HUES64 (cell line): ENCODE measurements at regions not wholly inside any gene's neighbourhood (a gene's known extent, or its start where the extent isn't known, plus 50 kb on each side); places are given as distances from the start of the nearest gene placed in this dataset.

Experiments used
- H3K27ac ChIP-seq: 2 replicates; pipeline ENCODE4 v1.7.0; 2013; ENCODE audit warnings: low read depth, low read length, inconsistent platforms
- H3K27me3 ChIP-seq: 2 replicates; pipeline ENCODE4 v1.6.1; 2013; ENCODE audit warnings: mild to moderate bottlenecking, low read length; ENCODE audit not compliant: insufficient read depth
- H3K36me3 ChIP-seq: 2 replicates; pipeline ENCODE4 v1.6.1; 2013; ENCODE audit warnings: mild to moderate bottlenecking, low read length; ENCODE audit not compliant: insufficient read depth
- H3K4me1 ChIP-seq: 2 replicates; pipeline ENCODE4 v1.6.1; 2013; ENCODE audit warnings: mild to moderate bottlenecking, low read length, moderate library complexity; ENCODE audit not compliant: insufficient read depth
- H3K4me3 ChIP-seq: 2 replicates; pipeline ENCODE4 v1.5.1; 2013; ENCODE audit warnings: mild to moderate bottlenecking, low read length, moderate library complexity
- H3K9ac ChIP-seq: 2 replicates; pipeline ENCODE4 v1.6.1; 2013; ENCODE audit warnings: mild to moderate bottlenecking, low read depth, low read length
- H3K9me3 ChIP-seq: 2 replicates; pipeline ENCODE4 v1.6.1; 2013; ENCODE audit warnings: low read depth, low read length; ENCODE audit not compliant: insufficient read depth
- WGBS: fragments of 150-250, 120-280 bp; methylation state at CpG from one replicate; pipeline ENCODE4 v1.1.7; 2013; ENCODE audit warnings: missing lambda C conversion rate; 5-methylcytosine and 5-hydroxymethylcytosine counted together

DNA sequence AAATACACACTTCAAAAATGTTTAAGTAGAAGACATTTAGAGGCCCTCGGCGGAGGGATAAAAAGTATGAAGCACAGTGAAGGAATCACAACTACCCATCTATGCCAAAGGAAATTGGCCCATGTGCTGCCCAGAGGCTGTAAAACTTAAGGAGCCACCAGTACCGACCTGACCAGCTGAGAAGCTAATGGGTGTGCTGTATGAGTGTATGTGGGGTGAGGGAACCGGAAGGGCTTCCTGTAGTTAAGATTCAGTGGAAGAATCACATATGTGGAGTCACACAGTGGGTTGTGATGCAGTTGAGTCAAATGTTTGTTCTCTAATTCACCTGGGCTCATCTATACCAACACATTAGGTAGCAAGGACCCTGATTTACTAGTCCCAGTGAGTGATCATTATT is 516.0 kb upstream of the IL12A start:
- H3K4me3 ChIP-seq: no peak overlapping the region
- WGBS: 80% methylated on average over 4 of the region's 4 CpGs
- H3K27me3 ChIP-seq: no peaks in the 10 kb centered on the region
- H3K4me1 ChIP-seq: no peaks in the 10 kb centered on the region
- H3K9ac ChIP-seq: no peak overlapping the region
- H3K27ac ChIP-seq: no peak overlapping the region
- H3K9me3 ChIP-seq: no peaks in the 10 kb centered on the region
- no peaks in the 10 kb centered on the region for H3K36me3 ChIP-seq

DNA sequence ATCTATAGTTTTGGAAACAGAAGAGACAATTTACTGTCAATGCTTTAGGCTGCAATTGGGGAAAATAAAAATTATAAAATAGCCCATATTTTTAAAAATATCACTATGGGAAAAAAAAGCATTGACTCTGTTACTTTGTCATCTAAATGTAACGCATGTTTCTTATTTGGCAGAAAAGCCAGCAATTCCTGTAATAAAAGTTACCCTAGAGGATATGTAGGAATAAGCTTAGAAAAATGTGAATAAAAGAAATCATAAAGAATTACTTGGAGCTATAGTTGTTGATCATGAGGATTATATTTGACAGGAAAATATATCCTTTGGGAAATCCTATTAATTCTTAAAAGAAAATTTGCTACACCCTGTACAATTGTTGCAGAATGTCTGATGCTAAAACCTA is 515.4 kb upstream of the IL12A start:
- WGBS: 100% methylated on average over 1 of the region's 1 CpG
- Histone ChIP-seq H3K9me3 (no peaks in the 10 kb centered on the region), H3K4me3 (no peak overlapping the region), H3K27ac (no peak overlapping the region), H3K4me1 (no peaks in the 10 kb centered on the region), H3K9ac (no peak overlapping the region), H3K27me3 (no peaks in the 10 kb centered on the region), H3K36me3 (no peaks in the 10 kb centered on the region)

DNA sequence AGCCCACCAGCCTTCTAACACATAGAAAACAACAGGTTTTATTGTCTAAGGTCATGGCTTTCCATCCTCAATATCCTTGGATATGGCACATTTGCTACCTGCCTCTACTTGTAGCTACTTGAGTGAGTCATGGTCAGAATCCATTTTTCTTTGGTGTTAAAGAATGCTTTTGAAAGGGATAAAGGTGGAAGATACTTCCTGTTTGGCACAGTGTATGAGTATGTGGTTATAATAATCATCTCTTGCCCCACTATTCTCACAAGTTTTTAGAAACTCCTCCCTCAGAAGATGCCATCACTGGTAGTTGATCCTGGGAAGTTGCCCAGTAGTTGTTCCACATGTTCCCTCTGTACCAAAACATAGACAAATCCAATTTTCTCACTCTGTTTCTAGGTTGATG is 508.6 kb upstream of the IL12A start:
- Histone ChIP-seq H3K27me3 (no peaks in the 10 kb centered on the region), H3K4me1 (peaks cover 12% of the 10 kb centered on the region; the same call in 1 of the 2 replicates), H3K4me3 (no peak overlapping the region), H3K9ac (no peak overlapping the region), H3K27ac (no peak overlapping the region), H3K36me3 (no peaks in the 10 kb centered on the region), H3K9me3 (no peaks in the 10 kb centered on the region)

DNA sequence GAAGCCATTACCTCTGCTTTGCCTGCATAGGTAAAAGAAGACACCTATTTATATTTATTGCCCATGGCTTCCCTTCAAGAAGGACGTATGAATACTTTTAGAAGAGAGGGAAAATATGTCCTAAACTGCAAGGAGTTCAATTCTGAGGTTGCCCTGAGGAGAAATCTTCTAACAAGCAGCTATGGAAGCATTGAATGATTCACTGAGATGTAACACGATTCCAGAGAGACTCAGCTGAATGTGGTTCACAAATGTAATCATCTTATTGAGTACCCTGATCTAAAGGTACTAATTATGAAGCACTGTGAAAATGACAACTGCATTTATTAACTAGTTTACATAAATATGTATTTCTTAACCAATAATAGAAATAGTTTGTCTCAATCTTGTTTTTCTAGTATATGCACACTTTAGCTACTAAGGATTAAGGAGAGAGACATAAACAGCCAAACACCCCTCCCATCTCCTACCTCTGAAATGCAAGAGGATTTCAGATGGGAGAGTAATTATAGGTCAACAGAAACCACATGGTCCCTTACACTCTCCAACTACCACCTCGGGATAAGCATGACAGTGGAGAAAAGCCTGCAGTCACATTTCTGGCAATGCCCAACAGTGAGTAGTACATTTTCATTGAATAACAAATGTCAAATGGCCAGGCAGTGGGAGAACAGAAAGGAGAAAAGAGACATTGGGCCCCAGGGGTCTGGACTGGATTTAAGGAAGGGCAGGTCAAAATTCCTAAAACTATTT is 506.2 kb upstream of the IL12A start:
- WGBS: 62% methylated on average over 3 of the region's 3 CpGs
- Histone ChIP-seq H3K36me3 (no peaks in the 10 kb centered on the region), H3K4me3 (no peak overlapping the region), H3K4me1 (peaks cover 12% of the 10 kb centered on the region; the same call in 1 of the 2 replicates), H3K27me3 (no peaks in the 10 kb centered on the region), H3K27ac (no peak overlapping the region), H3K9me3 (no peaks in the 10 kb centered on the region), H3K9ac (no peak overlapping the region)

DNA sequence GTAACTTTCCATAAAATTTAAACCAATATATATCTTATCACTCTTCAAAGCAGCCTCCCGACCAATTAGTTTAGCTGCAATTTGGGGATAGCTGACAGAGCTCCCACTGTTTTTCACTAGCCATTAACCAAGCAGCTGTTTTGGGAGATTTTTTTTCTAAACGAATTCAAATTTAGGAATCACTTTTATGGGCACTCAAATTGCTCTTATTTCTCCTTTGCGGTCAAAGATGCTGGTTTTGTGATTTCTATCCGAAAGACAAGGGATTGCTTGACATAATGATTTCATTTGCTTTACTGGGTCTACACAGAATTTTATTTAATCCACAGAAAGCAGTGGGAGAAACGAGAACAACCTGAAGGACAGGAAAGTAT is 505.7 kb upstream of the IL12A start:
- Histone ChIP-seq H3K27ac (no peak overlapping the region; the same call in 1 of the 2 replicates), H3K9ac (no peak overlapping the region), H3K36me3 (no peaks in the 10 kb centered on the region), H3K27me3 (no peaks in the 10 kb centered on the region), H3K4me3 (no peak overlapping the region), H3K9me3 (no peaks in the 10 kb centered on the region), H3K4me1 (peaks cover 12% of the 10 kb centered on the region; the same call in 1 of the 2 replicates)
- WGBS: 85% methylated on average over 5 of the region's 5 CpGs

DNA sequence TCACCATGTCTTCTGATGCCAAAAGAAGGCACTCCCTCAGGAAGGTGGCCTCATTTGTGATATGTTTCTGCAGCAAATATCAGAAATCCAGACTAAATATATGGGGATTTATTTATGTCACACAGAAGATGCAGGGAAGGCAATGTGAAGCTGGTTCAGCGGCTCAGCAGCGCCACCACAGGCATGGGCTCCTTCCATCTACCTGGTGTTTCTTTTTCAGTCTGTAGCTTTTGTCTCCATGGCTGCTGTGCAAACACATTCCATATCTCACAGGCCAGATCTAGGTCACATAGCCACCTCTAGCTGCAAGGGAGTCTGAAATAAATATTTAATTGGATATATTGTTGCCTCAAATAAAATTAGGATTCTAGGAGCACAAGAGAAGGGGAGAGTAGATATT is 502.1 kb upstream of the IL12A start:
- H3K27me3 ChIP-seq: no peaks in the 10 kb centered on the region
- no peak overlapping the region for H3K9ac ChIP-seq
- 88% methylated on average over 2 of the region's 2 CpGs for WGBS
- H3K27ac ChIP-seq: no peak overlapping the region
- H3K9me3 ChIP-seq: peaks cover 9% of the 10 kb centered on the region; the same call in 1 of the 2 replicates
- no peak overlapping the region for H3K4me3 ChIP-seq
- no peaks in the 10 kb centered on the region for H3K36me3 ChIP-seq
- peaks cover 12% of the 10 kb centered on the region; the same call in 1 of the 2 replicates for H3K4me1 ChIP-seq

DNA sequence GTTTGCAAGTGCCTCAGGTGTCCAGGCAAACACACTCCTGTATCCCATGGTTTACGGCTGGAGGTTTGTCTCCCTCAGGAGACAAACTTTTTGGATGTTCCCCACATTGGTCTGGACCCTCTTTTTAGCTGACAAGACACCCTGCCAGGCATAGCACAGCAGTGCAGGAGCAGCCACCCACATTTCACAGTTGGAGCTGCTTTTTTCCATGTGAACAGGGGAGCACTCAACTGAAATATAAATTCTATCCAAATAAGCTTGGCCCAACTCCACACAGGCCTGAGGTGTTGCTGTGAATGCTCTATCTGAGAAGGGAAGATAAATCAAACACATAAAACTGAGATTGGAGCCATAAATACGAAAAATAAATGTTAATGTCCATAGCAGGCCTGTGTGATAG is 501.3 kb upstream of the IL12A start:
- Histone ChIP-seq H3K4me3 (no peak overlapping the region), H3K27me3 (no peaks in the 10 kb centered on the region), H3K4me1 (peaks cover 10% of the 10 kb centered on the region; the same call in 1 of the 2 replicates), H3K36me3 (no peaks in the 10 kb centered on the region), H3K9me3 (peaks cover 9% of the 10 kb centered on the region; the same call in 1 of the 2 replicates), H3K9ac (no peak overlapping the region), H3K27ac (no peak overlapping the region)
- 74% methylated on average over 2 of the region's 2 CpGs for WGBS

DNA sequence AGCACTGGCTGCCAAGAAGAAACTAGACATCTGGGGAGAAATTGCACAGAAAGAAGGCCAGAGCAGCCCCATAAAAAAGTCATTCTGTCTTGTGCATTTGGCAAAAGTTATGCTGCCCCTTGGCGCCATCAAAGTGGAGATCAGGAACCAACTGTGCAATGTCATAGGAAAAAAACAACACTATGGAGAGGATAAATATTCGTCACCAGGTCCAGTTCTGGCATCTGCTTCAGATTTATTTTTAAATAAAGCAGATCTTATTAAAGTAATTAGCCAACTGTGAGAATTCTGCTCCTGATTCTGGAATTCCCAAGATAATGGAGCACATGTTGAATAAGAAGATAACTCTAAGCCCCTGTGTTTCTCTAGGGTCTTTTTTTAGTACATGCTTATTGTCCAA is 500.0 kb upstream of the IL12A start:
- Histone ChIP-seq H3K9ac (no peak overlapping the region), H3K4me3 (no peak overlapping the region), H3K4me1 (no peaks in the 10 kb centered on the region), H3K27me3 (no peaks in the 10 kb centered on the region), H3K27ac (no peak overlapping the region), H3K9me3 (peaks cover 9% of the 10 kb centered on the region; the same call in 1 of the 2 replicates), H3K36me3 (no peaks in the 10 kb centered on the region)
- WGBS: 100% methylated on average over 2 of the region's 2 CpGs

DNA sequence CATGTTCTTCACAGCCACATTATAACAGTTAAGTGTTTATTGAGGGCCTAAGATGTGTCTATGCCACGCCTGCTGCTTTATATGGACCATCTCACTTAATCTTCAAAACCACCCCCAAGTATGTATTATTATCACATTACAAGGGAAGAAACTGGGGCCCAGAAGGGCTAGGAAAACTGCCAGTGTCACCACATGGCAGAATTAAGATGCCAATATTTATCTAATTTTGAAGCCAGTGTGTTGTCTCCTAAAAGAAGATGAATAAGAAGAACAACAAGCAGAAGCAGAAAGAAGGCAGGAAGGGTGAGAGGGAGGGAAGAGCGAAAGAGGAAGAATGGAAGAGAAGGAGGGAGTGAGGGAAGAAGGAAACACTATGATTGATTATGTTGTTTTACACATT is 491.3 kb upstream of the IL12A start:
- H3K9me3 ChIP-seq: no peaks in the 10 kb centered on the region
- 100% methylated on average over 1 of the region's 2 CpGs for WGBS
- no peak overlapping the region for H3K27ac ChIP-seq
- H3K27me3 ChIP-seq: no peaks in the 10 kb centered on the region
- H3K9ac ChIP-seq: no peak overlapping the region
- H3K4me1 ChIP-seq: no peaks in the 10 kb centered on the region
- H3K4me3 ChIP-seq: no peak overlapping the region
- no peaks in the 10 kb centered on the region for H3K36me3 ChIP-seq

DNA sequence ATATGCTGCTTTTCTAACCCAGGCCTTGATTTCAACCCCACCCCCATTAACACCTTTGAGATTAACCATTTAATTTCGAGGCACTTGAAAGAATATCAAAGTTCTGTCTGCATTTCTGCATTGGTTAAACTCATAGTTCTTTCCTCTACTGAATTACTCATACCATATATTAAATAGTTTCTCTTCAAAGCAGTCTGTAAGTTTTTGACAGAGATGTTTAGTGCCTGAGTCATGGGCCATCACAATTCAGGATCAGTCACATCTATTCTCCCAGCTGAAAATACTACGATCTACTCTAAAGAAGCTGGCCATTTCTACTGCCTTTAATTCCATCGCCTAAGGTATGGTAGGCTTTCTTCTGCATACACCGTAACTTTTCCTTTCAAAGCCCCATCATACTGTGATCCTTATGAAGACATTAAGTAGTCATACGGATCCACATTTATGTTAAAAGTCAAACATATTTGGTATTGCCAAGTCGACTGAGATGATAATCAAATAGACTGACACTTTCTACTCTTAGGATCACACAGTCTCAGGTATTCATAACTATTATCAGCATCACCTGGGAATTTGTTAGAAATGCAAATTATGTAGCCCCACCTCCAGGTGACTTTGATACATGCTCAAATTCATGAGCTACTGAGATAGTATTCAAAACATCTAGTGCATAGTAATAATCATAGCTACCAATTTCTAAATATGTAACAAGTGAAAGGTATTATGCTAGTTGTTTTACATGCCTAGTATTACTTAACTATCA is 489.4 kb upstream of the IL12A start:
- H3K4me1 ChIP-seq: no peaks in the 10 kb centered on the region
- H3K36me3 ChIP-seq: no peaks in the 10 kb centered on the region
- WGBS: 74% methylated on average over 6 of the region's 6 CpGs
- H3K9me3 ChIP-seq: no peaks in the 10 kb centered on the region
- H3K27ac ChIP-seq: no peak overlapping the region
- no peak overlapping the region for H3K4me3 ChIP-seq
- no peaks in the 10 kb centered on the region for H3K27me3 ChIP-seq
- no peak overlapping the region for H3K9ac ChIP-seq

DNA sequence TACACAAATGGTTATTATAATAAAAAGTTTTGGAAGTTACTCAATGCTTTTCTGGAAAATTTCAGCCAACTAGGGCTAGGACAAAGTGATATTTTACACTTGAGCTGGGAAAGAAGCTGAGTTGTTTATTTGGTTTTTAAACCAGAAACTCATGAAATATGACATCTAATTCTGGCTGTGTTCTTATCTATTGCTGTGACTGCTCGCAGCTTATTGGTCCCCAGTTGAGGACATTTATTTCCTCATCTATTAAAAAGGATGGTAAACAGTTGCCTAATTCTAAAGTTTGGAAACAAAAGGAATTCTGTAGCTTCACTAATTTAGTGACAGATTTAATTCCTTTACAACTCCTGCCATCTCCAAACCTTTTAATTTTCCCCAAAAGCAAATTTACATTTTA is 487.6 kb upstream of the IL12A start:
- no CpG with 5 or more reads among the region's 1 CpG for WGBS
- H3K9ac ChIP-seq: no peak overlapping the region
- H3K4me3 ChIP-seq: no peak overlapping the region
- H3K36me3 ChIP-seq: no peaks in the 10 kb centered on the region
- H3K27me3 ChIP-seq: no peaks in the 10 kb centered on the region
- H3K9me3 ChIP-seq: no peaks in the 10 kb centered on the region
- H3K4me1 ChIP-seq: no peaks in the 10 kb centered on the region
- H3K27ac ChIP-seq: no peak overlapping the region
